GM21786 (cell line): ENCODE measurements at regions not wholly inside any gene's neighbourhood (a gene's known extent, or its start where the extent isn't known, plus 50 kb on each side); places are given as distances from the start of the nearest gene placed in this dataset.
"Not testable (repeated sequence)": the region's sequence is repeated elsewhere in the genome, so short reads cannot be mapped to it uniquely, and the experiment has no call there.

Source experiments
- ATAC-seq: cut with Tn5 transposase; IDR thresholded peaks from one replicate; pipeline ENCODE4 v1.9.1; 2021; ENCODE audit not compliant: unreplicated experiment

DNA sequence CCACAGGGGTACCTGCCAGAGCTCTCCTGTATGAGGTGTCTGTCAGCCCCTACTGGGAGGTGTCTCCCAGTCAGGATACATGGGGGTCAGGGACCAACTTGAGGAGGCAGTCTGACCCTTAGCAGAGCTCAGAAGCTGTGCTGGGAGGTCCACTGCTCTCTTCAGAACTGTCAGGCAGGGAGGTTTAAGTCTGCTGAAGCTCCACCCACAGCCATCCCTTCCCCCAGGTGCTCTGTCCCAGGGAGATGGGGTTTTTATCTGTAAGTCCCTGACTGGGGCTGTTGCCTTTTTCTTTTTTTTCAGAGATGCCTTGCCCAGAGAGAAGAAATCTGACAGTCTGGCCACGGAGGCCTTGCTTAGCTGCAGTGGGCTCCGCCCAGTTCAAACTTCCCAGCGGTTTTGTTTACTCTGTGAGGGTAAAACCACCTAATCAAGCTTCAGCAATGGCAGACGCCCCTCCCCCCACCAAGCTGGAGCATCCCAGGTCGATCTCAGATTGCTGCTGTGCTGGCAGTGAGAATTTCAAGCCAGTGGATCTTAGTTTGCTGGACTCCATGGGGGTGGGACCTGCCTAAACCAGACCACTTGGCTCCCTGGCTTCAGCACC lies 118.5 kb upstream of the RADX start:
- ATAC-seq, result not testable (repeated sequence)

DNA sequence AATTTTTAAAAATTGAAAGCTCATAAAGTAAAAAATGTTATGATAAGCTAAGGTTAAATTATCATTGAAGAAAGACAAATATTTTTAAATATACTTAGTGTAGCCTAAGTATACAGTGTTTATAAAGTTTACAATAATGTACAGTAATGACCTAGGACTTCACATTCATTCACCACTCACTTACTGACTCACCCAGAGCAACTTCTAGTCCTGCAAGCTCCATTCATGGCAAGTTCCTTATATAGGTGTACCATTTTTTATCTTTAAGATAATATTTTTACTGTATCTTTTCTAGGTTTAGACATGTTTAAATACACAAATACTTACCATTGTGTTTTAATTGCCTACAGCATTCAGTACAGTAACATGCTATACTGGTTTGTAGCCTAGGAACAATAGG lies 112.3 kb upstream of the RADX start:
- ATAC-seq, result no peak

DNA sequence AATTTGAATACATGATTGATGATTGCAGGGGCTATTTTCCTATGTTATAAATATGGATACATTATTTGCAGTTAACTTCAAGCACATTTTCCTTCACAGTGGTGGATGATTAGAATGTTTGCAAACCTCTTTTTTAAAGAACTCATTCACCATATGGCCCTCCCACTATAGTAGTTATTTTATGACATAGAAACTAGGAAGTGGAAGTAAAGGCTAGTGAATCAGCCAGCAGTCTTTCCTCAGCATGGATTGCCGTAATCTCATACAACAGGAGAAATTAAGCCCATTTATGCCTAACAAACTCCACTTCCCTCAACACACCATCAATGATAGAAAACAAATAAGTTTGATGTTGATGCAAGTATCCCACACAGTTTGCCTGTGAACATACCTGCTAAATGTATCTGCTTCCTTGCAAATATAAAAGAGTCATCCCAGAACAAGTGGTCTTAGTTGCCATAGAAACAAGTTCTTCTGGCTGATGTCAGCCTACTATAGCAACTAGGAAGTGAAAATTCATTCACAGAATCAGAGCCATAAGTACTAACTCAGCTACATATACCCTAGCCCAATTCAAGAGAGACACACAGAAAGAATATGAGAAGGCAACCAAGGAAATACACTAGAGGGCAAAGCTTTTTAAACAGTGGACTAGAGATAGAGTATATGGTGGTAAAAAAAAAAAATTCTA lies 100.9 kb upstream of the RADX start:
- no peak for ATAC-seq
